ENCODE measurements at regions not wholly inside any gene's neighbourhood (a gene's known extent, or its start where the extent isn't known, plus 50 kb on each side); places are given as distances from the start of the nearest gene placed in this dataset.

GRCh38 chr13:73401769-73402168, 343.0 kb downstream of the KLF5 start:
- DNase-seq (ENCODE audit: low spot score) = no peak

GRCh38 chr13:73399347-73400216, 340.8 kb downstream of the KLF5 start:
- DNase-seq (ENCODE audit: low spot score) = peak; percentile 64

GRCh38 chr13:73397496-73398305, 338.9 kb downstream of the KLF5 start:
- no peak for DNase-seq (ENCODE audit: low spot score)

- DNase-seq (ENCODE audit: low spot score) = no peak
These were observed 335.3 kb downstream of the KLF5 start for GRCh38 chr13:73394066-73394465.

GRCh38 chr13:73390100-73390499, 331.3 kb downstream of the KLF5 start:
- DNase-seq (ENCODE audit: low spot score) = no peak

- no peak for DNase-seq (ENCODE audit: low spot score)
These were observed 329.8 kb downstream of the KLF5 start for GRCh38 chr13:73388586-73388985.

- DNase-seq (ENCODE audit: low spot score) = no peak
These were observed 328.5 kb downstream of the KLF5 start for GRCh38 chr13:73387318-73387717.

- DNase-seq (ENCODE audit: low spot score) = no peak
These were observed 327.0 kb downstream of the KLF5 start for GRCh38 chr13:73385848-73386247.

GRCh38 chr13:73372666-73373627, 314.1 kb downstream of the KLF5 start:
- DNase-seq (ENCODE audit: low spot score) = no peak

- no peak for DNase-seq (ENCODE audit: low spot score)
These were observed 311.3 kb downstream of the KLF5 start for GRCh38 chr13:73370066-73370465.

- no peak for DNase-seq (ENCODE audit: low spot score)
These were observed 310.3 kb downstream of the KLF5 start for GRCh38 chr13:73369095-73369494.

GRCh38 chr13:73368608-73369007, 309.8 kb downstream of the KLF5 start:
- no peak for DNase-seq (ENCODE audit: low spot score)

GRCh38 chr13:73367886-73368285, 309.1 kb downstream of the KLF5 start:
- no peak for DNase-seq (ENCODE audit: low spot score)

GRCh38 chr13:73366241-73366640, 307.4 kb downstream of the KLF5 start:
- DNase-seq (ENCODE audit: low spot score) = no peak

GRCh38 chr13:73365681-73366080, 306.9 kb downstream of the KLF5 start:
- DNase-seq (ENCODE audit: low spot score) = no peak

- DNase-seq (ENCODE audit: low spot score) = no peak
These were observed 306.4 kb downstream of the KLF5 start for GRCh38 chr13:73365252-73365651.

GRCh38 chr13:73364736-73365135, 305.9 kb downstream of the KLF5 start:
- DNase-seq (ENCODE audit: low spot score) = no peak

- no peak for DNase-seq (ENCODE audit: low spot score)
These were observed 299.8 kb downstream of the KLF5 start for GRCh38 chr13:73358606-73359095.

GRCh38 chr13:73355134-73355533, 296.3 kb downstream of the KLF5 start:
- DNase-seq (ENCODE audit: low spot score) = no peak

- DNase-seq (ENCODE audit: low spot score) = no peak
These were observed 292.9 kb downstream of the KLF5 start for GRCh38 chr13:73351730-73352129.

- DNase-seq (ENCODE audit: low spot score) = no peak
These were observed 282.9 kb downstream of the KLF5 start for GRCh38 chr13:73341748-73342147.

- DNase-seq (ENCODE audit: low spot score) = no peak
These were observed 281.3 kb downstream of the KLF5 start for GRCh38 chr13:73340069-73340468.
